ENCODE measurements at regions not wholly inside any gene's neighbourhood (a gene's known extent, or its start where the extent isn't known, plus 50 kb on each side); places are given as distances from the start of the nearest gene placed in this dataset.

DNA sequence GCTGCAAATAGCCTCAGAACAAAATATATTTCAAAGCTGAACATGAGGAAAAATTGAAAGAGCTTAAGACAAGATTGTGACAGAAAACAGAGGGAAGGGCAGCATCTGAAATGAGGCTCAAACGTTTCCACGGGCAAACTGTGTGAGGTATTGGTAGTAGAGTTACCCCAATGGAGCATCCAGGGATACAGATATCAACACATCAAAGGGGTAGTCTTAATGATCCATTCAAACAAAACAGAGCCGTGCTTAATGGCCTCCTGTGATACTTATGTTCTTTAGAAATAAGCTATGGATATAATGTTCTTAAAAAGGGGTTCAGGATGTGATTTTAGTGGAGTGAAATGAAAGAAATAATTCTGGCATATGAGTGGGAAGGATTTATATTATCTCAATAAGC lies 430.3 kb upstream of the PDZRN3 start:
- TF ChIP-seq RAD21 (conservative IDR thresholded peaks at IDR 0.05) (no peak), CTCF (IDR thresholded peaks at IDR 0.05; ENCODE audit: poor library complexity, severe bottlenecking) (no peak), EZH2 (IDR thresholded peaks at IDR 0.05; ENCODE audit: borderline replicate concordance, insufficient read depth, low read length, poor library complexity, severe bottlenecking) (no peak), SMC3 (conservative IDR thresholded peaks at IDR 0.05; ENCODE audit: poor library complexity) (no peak), MXI1 (conservative IDR thresholded peaks at IDR 0.05; ENCODE audit: poor library complexity, severe bottlenecking) (no peak)
